OCI-LY7 (cell line): ENCODE measurements at regions not wholly inside any gene's neighbourhood (a gene's known extent, or its start where the extent isn't known, plus 50 kb on each side); places are given as distances from the start of the nearest gene placed in this dataset.
A peak's percentile ranks its signal among the peaks of the same experiment; 100 is the strongest.

ENCODE experiments used
- BruUV-seq: library from RNA; stranded (reverse); fragments of 400-500 nt; replicated peaks from 2 replicates; lab custom pipeline; 2021; lab: Mats Ljungman, UMichigan
- CTCF ChIA-PET: fragments of 300-600 bp; sonication (Branson Sonifier 250); formaldehyde crosslinking; loops from one replicate; lab custom pipeline; 2022; ENCODE audit warnings: antibody characterized with exemption; ENCODE audit not compliant: unreplicated experiment; lab: Charles Lee
- POLR2A ChIA-PET: fragments of 300-600 bp; sonication (Branson Sonifier 250); formaldehyde crosslinking; loops from one replicate; lab custom pipeline; 2022; ENCODE audit warnings: antibody characterized with exemption; lab: Charles Lee
- DNase-seq: peaks from one replicate; pipeline ENCODE4 v3.0.0-alpha.2; 2015; ENCODE audit warnings: low spot score
- H2AFZ ChIP-seq: fragments of 200-600 bp; sonication (generic), shearing (Covaris generic); 2 replicates; pipeline ENCODE4 v1.6.1; 2014; ENCODE audit warnings: mild to moderate bottlenecking, antibody characterized with exemption, low read length, moderate library complexity
- H3K27ac ChIP-seq: fragments of 200-600 bp; sonication (generic); 2 replicates; pipeline ENCODE4 v1.5.1; 2014; ENCODE audit warnings: mixed run types, low read depth, mild to moderate bottlenecking, moderate library complexity, low read length, inconsistent platforms; ENCODE audit not compliant: poor library complexity, severe bottlenecking
- H3K36me3 ChIP-seq: fragments of 200-600 bp; sonication (generic); 2 replicates; pipeline ENCODE4 v1.6.1; 2014; ENCODE audit warnings: mild to moderate bottlenecking, antibody characterized with exemption, low read length, moderate library complexity, mixed read lengths; ENCODE audit not compliant: insufficient read depth
- H3K4me1 ChIP-seq: fragments of 200-600 bp; sonication (generic); 2 replicates; pipeline ENCODE4 v1.5.1; 2014; ENCODE audit warnings: mild to moderate bottlenecking, low read length; ENCODE audit not compliant: insufficient read depth, poor library complexity, severe bottlenecking
- H3K4me2 ChIP-seq: fragments of 200-600 bp; sonication (generic); 2 replicates; pipeline ENCODE4 v1.6.1; 2014; ENCODE audit warnings: mild to moderate bottlenecking, low read length
- H3K4me3 ChIP-seq: fragments of 200-600 bp; sonication (generic); 2 replicates; pipeline ENCODE4 v1.5.1; 2014; ENCODE audit warnings: mild to moderate bottlenecking, low read depth, low read length; ENCODE audit not compliant: poor library complexity, severe bottlenecking
- H3K79me2 ChIP-seq: fragments of 200-600 bp; sonication (generic); 2 replicates; pipeline ENCODE4 v1.6.1; 2016; ENCODE audit warnings: low read depth, mild to moderate bottlenecking, low read length, moderate library complexity, mixed read lengths; ENCODE audit not compliant: insufficient read depth
- H3K9me2 ChIP-seq: fragments of 200-600 bp; sonication (generic); 2 replicates; pipeline ENCODE4 v1.6.1; 2016; ENCODE audit warnings: mild to moderate bottlenecking, low read length, mixed read lengths; ENCODE audit not compliant: insufficient read depth
- H3K9me3 ChIP-seq: fragments of 200-600 bp; sonication (generic); 2 replicates; pipeline ENCODE4 v1.6.1; 2014; ENCODE audit warnings: mild to moderate bottlenecking, mixed run types, low read length, mixed read lengths
- H4K20me1 ChIP-seq: fragments of 200-600 bp; sonication (generic); 2 replicates; pipeline ENCODE4 v1.6.1; 2014; ENCODE audit warnings: mild to moderate bottlenecking, antibody characterized with exemption, low read length, moderate library complexity, mixed read lengths; ENCODE audit not compliant: insufficient read depth
- CTCF ChIP-seq: fragments of 200-600 bp; sonication (generic); conservative IDR thresholded peaks from 2 replicates; pipeline ENCODE4 v1.5.1; 2014; ENCODE audit warnings: mild to moderate bottlenecking, antibody characterized with exemption, low read length, moderate library complexity, mixed read lengths
- EZH2phosphoT487 ChIP-seq: fragments of 200-600 bp; sonication (generic); IDR thresholded peaks from 2 replicates; pipeline ENCODE4 v1.6.1; 2018; ENCODE audit warnings: low read depth, borderline replicate concordance, mild to moderate bottlenecking, mixed run types, antibody characterized with exemption, low read length, moderate library complexity, mixed read lengths
- intact Hi-C: fragments of 100-400 bp; cut with micrococcal nuclease; formaldehyde crosslinking; loops from one replicate; pipeline ENCODE4 v1.10.0; 2022; ENCODE audit not compliant: unreplicated experiment

GRCh38 chr2:146301287-146301686 is 1543.5 kb upstream of the ACVR2A start:
- intact Hi-C loops: no loop called here
- Histone ChIP-seq H3K4me3 (no peak overlapping the region), H3K27ac (no peak overlapping the region), H4K20me1 (no peaks in the 10 kb centered on the region), H3K36me3 (no peaks in the 10 kb centered on the region), H3K9me2 (no peaks in the 10 kb centered on the region), H3K4me1 (no peaks in the 10 kb centered on the region), H2AFZ (no peak overlapping the region), H3K79me2 (no peaks in the 10 kb centered on the region), H3K9me3 (no peaks in the 10 kb centered on the region), H3K4me2 (no peak overlapping the region)
- BruUV-seq: no TSS peak
- no peak for TF ChIP-seq EZH2phosphoT487
- TF ChIP-seq CTCF: no peak
- ChIA-PET POLR2A (no interaction called here), CTCF (no interaction called here)
- DNase-seq: no peak

DNA sequence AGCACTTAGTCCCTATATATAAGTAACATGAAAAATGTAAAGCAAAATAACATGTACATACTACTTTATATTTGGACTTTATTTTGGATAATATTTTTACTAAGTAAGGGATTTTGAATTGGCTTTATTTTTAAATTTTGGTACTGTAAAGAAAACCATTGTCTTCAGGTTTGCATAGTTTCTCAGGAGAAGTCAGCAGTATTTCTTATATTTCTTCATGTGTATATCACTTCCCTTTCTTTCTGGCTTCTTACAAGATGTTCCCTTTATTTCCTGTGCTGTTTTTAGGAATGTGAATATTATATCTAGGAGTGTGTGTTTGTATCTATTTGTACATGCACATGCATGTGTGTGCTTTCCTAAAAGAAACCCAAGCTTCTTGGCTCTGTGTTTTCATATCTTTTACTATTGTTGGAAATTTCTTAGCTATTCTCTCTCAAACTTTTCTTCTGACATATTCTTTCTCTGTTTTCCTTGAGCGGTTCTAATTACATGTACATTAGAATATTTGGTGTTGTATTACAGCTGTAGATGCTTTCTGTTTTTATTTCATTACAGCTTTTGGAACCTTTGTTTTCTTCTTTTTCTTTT is 1549.7 kb upstream of the ACVR2A start:
- Histone ChIP-seq H3K36me3 (no peaks in the 10 kb centered on the region), H3K9me3 (no peaks in the 10 kb centered on the region), H3K27ac (no peak overlapping the region), H4K20me1 (no peaks in the 10 kb centered on the region), H3K4me2 (no peak overlapping the region), H3K79me2 (no peaks in the 10 kb centered on the region), H3K4me1 (no peaks in the 10 kb centered on the region), H2AFZ (no peak overlapping the region), H3K4me3 (no peak overlapping the region), H3K9me2 (no peaks in the 10 kb centered on the region)
- ChIA-PET POLR2A (no interaction called here), CTCF (no interaction called here)
- peak; percentile 2 for DNase-seq
- no peak for TF ChIP-seq EZH2phosphoT487
- no peak for TF ChIP-seq CTCF
- BruUV-seq: no TSS peak
- intact Hi-C loops: no loop called here

GRCh38 chr2:146287281-146287680 is 1557.5 kb upstream of the ACVR2A start:
- Histone ChIP-seq H3K9me3 (no peaks in the 10 kb centered on the region), H3K4me3 (no peak overlapping the region), H3K36me3 (no peaks in the 10 kb centered on the region), H3K9me2 (no peaks in the 10 kb centered on the region), H4K20me1 (no peaks in the 10 kb centered on the region), H2AFZ (no peak overlapping the region), H3K27ac (no peak overlapping the region), H3K4me1 (no peaks in the 10 kb centered on the region), H3K79me2 (no peaks in the 10 kb centered on the region), H3K4me2 (no peak overlapping the region)
- DNase-seq: no peak
- CTCF ChIA-PET: no interaction called here
- no TSS peak for BruUV-seq
- TF ChIP-seq CTCF (no peak), EZH2phosphoT487 (no peak)
- POLR2A ChIA-PET: no interaction called here
- intact Hi-C loops: no loop called here
